NCI-H748 (cell line): ENCODE measurements at regions not wholly inside any gene's neighbourhood (a gene's known extent, or its start where the extent isn't known, plus 50 kb on each side); places are given as distances from the start of the nearest gene placed in this dataset.

Experiments
- DNase-seq: peaks from one replicate; lab custom pipeline; 2025; ENCODE audit not compliant: unreplicated experiment; lab: John Stamatoyannopoulos, UW

GRCh38 chr4:110675426-110675825 is 52.5 kb upstream of the PITX2 start:
- DNase-seq = no peak

GRCh38 chr4:110676241-110676640 is 53.4 kb upstream of the PITX2 start:
- no peak for DNase-seq

- no peak for DNase-seq
These were observed 55.8 kb upstream of the PITX2 start for GRCh38 chr4:110678517-110679227.

DNA sequence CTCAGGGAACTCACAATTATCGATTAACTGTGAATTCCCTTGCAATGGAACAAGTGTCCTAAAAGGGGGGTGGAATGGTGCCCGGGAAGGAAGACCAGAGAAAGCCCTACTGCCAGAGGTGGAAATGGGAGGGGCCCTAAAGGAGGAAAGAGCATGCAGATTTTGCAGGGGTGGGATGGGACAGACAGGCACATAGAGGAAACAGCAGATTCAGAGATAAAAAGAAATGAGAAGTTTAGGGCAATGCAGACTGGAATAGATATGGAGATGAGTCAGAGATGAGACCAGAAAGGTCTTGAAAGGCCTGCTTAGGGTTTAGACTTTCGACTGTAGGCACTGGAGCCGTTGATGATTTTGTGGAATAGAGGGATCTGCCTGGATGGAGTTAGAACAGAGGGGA is 57.4 kb upstream of the PITX2 start:
- DNase-seq = no peak

DNA sequence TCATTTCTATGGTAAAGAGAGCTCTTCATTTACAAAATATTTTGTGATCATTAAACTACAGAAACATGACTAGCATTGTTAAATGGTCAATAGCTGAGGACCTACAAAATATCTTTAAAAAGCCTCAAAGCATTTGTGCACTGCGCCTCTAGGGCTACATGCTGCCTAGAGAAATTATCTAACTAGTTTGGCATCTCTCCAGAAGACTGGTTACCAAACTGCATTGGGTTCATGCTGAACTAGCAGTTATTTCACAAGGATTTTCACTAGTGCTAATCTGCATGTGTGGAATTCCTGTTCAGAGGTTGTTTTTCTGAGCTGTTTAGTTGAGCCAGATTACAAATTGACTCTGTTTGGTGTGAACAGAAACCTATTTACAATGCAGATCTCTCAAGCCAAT is 58.5 kb upstream of the PITX2 start:
- DNase-seq = no peak

- DNase-seq = no peak
These were observed 59.4 kb upstream of the PITX2 start for GRCh38 chr4:110682311-110682710.

DNA sequence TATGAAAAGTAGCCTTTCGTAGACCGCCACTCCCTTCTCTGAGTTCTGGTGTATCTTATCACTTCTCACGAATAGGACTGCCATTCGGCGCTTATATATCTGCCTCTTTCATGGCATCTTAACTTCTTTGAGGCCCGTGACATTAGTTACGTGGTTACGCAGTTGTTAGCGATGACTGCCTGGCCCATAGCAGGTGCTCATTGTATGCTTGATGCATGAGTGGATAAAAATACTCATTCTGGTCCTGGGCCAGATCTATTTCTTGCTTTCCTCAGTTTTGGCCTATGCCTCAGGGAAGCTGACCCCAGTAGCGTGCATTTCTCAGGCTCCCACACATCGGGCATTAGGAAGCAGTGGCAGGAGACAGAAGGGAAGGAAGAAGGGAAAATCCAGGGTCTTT is 60.7 kb upstream of the PITX2 start:
- no peak for DNase-seq

DNA sequence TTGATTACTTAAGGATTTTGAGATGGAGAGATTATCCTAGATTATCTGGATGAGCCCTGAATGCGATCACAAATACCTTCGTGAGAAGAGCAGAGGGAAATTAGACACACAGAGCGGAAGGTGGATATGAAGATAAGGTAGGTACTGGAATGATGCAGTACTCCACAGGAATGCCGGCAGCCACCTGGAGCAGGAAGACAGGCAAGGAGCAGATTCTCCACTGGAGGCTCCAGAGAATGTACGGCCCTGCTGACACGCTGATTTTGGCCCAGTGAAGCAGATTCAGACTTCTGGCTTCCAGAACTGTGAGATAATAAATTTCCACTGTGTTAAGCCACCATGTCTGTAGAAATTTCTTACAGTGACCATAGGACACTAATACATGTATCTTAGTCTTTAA is 79.4 kb upstream of the PITX2 start:
- DNase-seq = no peak

DNA sequence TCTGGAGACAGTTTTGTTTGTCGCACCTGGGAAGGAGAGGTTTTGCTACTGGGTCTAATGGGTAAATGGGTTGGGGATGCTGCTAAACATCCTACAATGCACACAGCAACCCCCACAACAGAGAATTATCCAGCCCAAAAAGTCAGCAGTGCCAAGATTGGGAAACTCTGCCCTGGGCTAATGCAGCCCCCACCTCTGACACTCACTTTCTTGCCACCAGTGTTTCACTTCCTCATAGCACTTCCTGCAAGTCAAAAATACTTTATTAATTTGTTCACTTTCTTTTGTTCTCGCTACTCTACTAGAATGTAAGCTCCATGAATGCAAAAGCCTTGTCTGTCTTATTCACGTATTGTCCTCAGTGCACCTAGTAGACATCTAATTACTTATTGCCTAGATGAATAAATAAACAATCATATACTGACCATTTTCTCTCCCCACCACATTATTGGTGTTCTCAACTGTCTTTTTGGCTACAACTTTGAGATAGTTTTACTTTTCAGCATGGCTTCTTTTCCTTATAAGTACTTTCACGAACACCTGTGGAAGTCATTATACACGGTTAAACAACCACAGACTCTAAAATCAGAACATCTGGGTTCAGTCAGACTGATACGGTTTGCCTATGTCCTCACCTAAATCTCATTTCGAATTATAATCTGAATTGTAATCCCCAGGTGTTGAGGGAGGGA is 82.0 kb upstream of the PITX2 start:
- DNase-seq = no peak

GRCh38 chr4:110705440-110705782 is 82.5 kb upstream of the PITX2 start:
- no peak for DNase-seq

GRCh38 chr4:110710070-110710469 is 87.2 kb upstream of the PITX2 start:
- DNase-seq = no peak

- DNase-seq = no peak
These were observed 89.6 kb upstream of the PITX2 start for GRCh38 chr4:110712486-110712885.

GRCh38 chr4:110730318-110730717 is 107.4 kb upstream of the PITX2 start:
- no peak for DNase-seq

- no peak for DNase-seq
These were observed 111.0 kb upstream of the PITX2 start for GRCh38 chr4:110733901-110734300.

GRCh38 chr4:110735686-110736085 is 112.8 kb upstream of the PITX2 start:
- DNase-seq = no peak

DNA sequence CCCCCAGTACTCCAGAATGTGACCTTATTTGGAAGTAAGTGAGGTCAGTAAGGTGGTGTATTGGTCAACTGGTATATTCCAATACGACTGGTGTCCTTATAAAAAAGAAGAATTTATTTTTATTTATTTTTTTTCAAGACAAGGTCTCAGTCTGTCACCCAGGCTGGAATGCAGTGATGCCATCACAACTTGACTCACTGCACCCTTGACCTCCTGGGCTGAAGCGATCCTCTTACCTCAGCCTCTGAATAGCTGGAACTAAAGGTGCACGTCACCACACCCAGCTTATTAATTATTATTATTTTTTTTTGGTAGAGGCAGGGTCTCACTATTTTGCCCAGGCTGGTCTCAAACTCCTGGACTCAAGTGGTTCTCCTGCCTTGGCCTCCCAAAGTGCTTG is 115.1 kb upstream of the PITX2 start:
- DNase-seq = no peak

DNA sequence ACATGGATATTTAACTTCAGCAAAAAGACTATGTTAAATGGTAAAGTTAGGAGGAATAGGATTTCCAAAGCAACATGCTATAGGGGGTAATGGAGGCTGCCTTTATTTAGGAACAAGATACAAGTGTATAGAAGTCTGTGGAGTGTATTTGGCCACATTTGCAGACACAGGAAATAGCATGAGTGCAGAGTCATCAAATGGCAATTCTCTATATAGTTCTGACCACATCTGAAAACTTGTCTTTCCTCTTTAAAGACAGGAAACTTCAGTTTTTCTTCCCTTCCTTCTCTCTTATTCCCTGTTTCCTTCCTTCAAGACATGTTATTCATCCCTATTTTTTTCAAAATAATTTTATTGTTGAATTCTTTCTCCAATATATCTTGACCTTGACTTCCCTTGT is 119.3 kb upstream of the PITX2 start:
- no peak for DNase-seq

- no peak for DNase-seq
These were observed 125.2 kb upstream of the PITX2 start for GRCh38 chr4:110748071-110748470.

- no peak for DNase-seq
These were observed 128.3 kb upstream of the PITX2 start for GRCh38 chr4:110751183-110751582.

GRCh38 chr4:110751986-110752385 is 129.1 kb upstream of the PITX2 start:
- DNase-seq = no peak

DNA sequence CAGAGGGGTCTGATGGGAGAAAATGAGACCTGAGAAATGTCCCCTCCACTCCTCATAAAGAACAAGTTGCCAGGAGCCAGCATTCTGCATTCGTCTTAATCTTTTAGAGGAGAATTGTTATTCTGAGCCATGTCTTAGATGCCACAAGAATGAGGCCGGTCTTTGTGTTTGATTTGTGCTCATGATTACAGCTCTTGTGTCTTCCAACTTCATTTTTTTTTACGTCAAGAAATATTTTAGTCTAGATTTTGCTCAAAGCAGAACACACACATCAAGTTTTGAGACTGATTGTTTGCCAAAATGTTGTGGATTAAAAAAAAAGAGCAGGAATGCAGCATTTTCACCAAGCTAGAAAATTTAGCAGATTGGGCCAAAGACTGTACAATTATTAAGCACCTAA is 130.6 kb upstream of the PITX2 start:
- no peak for DNase-seq

DNA sequence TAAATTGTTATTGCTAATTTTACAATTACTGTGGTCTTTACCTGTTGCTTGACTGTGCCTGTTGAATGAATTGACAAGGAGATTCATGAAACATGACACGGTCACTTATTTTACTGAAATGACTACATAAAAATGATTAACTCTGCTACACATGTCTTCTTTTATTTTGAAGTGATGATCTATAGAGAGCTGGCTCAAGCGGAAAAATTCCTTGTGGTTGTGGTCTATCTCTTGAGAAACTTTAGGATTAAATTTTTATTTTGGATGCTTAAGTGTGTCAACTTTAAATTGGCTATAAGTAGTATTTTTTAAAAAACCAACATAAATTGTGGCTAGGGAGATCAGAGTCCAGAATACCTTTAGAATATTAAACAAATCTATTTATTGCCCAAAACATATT is 131.8 kb upstream of the PITX2 start:
- no peak for DNase-seq

- no peak for DNase-seq
These were observed 146.7 kb upstream of the PITX2 start for GRCh38 chr4:110769578-110769977.
